ENCODE measurements at regions not wholly inside any gene's neighbourhood (a gene's known extent, or its start where the extent isn't known, plus 50 kb on each side); places are given as distances from the start of the nearest gene placed in this dataset.

DNA sequence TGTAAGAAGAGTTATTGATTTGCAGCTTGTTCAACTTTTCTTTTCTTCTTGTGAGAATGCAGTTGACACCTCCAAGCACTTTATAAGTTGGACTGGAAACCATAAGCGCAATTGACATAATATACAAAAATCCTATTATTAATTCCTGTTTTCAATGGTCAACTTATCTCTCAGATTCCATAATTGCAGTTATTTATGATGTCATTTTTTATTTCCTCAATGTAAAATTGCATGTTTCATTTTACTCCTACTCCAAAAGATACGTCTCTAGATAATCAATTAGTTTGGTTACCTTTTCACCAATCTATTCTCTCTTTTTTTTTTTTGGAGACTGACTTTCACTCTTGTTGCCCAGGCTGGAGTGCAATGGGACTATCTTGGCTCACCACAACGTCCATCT lies 1416.1 kb upstream of the CDH6 start:
- TF ChIP-seq, protein P1, sequence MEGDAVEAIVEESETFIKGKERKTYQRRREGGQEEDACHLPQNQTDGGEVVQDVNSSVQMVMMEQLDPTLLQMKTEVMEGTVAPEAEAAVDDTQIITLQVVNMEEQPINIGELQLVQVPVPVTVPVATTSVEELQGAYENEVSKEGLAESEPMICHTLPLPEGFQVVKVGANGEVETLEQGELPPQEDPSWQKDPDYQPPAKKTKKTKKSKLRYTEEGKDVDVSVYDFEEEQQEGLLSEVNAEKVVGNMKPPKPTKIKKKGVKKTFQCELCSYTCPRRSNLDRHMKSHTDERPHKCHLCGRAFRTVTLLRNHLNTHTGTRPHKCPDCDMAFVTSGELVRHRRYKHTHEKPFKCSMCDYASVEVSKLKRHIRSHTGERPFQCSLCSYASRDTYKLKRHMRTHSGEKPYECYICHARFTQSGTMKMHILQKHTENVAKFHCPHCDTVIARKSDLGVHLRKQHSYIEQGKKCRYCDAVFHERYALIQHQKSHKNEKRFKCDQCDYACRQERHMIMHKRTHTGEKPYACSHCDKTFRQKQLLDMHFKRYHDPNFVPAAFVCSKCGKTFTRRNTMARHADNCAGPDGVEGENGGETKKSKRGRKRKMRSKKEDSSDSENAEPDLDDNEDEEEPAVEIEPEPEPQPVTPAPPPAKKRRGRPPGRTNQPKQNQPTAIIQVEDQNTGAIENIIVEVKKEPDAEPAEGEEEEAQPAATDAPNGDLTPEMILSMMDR (IDR thresholded peaks at IDR 0.05): no peak
- no peak for TF ChIP-seq POLR2AphosphoS5 (IDR thresholded peaks at IDR 0.05)
